Skeletal muscle cell (primary cell): ENCODE measurements at regions not wholly inside any gene's neighbourhood (a gene's known extent, or its start where the extent isn't known, plus 50 kb on each side); places are given as distances from the start of the nearest gene placed in this dataset.

Experiments
- DNase-seq: peaks from one replicate; pipeline ENCODE4 v3.0.0-alpha.2; 2010; ENCODE audit warnings: low read depth
- H3K4me3 ChIP-seq: 2 replicates; pipeline ENCODE4 v1.5.1; 2011; ENCODE audit warnings: low read depth, mild to moderate bottlenecking, control low read depth, low read length, moderate library complexity

DNA sequence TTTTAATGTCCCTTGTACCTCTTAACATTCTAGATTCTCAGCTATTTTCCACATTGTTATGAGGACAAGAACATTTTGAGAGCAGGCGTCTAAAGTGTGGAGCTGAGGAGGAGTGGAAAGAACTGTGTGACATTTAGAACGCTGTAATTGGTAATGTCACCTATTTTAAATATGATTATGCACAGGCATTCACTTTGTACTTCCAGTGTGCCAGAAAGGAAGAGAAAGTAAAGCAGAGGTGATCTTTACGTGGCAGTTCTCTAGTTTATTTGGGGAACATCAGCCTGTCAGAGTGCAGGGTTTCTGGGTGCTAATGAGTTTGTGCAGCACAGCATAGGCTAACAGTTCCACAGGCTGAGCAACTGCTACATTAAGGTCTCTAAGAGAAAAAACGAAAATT lies 498.4 kb upstream of the POM121L12 start:
- H3K4me3 ChIP-seq, result no peak overlapping the region
- DNase-seq, result no peak

DNA sequence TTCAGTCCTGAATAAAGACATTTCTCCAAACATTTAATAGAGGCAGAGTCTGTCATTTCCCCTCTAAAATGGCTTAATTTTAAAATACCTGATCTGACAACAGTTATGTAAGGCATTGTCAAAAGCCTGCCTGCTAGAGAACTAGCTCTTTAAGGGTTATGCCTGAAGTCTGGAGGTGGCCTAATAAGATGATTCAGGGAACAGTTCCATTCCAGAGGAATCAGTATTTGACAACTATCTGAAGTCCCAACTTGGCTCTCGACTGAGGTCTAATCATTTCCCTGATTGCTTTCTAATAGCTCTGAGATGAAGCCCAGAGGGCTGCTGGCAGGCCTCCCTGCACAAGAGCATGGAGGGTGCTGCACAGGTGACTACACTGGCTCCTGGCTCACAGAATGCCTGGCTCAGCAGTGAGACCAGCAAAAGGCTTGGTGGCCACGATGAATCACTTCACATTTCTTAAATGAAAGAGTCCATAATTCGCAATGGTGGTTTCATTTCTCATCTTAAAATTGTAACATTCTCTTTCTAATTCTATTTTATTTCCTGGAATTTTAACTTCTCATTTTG lies 509.6 kb upstream of the POM121L12 start:
- no peak for DNase-seq
- H3K4me3 ChIP-seq, result no peak overlapping the region

DNA sequence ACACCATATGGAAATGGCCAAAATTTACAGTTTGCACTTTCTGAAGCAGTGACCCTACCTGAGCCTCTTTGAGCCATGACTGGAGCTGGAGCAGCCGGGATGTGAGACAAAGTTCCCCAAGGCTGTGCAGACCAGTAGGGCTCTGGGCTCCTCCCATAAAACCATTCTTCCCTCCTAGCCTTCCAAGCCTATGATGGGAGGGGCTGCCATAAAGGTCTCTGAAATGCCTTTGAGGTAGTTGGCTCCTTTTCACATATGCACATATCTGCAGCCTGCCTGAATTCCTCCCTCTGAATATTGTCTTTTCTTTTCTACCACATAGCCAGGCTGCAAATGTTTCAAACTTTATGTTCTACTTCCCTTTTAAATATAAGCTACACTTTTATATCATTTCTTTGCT lies 516.6 kb upstream of the POM121L12 start:
- no peak overlapping the region for H3K4me3 ChIP-seq
- DNase-seq, result no peak

DNA sequence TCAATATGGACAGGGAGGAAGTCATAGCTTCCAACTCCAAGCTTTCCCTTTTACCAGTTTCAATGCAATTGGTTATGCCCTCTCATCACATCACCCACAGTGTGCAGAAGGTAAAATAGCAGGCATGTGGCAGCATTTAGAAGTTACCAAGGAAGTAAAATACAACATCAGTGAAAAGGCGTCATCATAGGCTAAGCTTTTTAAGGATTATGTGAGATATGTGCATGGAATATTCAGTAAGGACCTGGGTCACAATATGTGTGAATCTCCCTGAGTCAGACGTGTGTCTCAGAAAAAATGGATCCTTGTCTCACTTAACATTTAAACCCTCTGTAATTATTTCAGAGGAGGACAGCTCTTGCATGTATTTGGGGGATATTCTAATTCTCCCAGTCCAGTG lies 522.8 kb upstream of the POM121L12 start:
- DNase-seq, result no peak

DNA sequence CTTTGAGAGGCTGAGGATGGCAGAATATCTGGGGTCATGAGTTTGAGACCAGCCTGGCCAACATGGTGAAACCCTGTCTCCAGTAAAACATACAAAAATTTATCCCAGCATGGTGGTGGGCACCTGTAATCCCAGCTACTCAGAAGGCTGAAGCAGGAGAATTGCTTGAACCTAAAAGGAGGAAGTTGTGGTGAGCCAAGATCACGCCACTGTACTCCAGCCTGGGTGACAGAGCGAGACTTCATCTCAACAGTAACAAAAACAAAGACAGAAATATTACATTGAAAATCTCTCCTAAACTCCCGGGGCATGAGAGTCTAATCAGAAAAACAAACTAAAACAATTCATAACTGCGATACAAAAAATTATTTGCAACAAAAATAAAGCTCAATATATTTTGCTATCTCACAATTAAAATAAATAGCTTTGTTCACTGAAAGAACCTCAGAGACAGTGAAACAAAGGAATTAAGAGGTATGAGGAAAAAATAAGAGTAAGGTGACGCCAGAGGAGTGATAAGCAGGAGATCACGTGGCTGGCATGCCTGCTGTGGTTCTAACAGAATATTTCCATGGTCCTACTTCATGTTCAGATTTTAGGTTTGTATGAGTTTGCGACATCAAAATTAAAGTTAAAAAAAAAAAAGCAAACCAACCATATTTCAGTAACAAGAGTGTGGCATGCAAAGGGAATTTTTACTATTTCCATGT lies 527.7 kb upstream of the POM121L12 start:
- DNase-seq, result no peak
- no peak overlapping the region for H3K4me3 ChIP-seq

More for the DNA sequence above, 522.8 kb upstream of the POM121L12 start:
- H3K4me3 ChIP-seq, result no peak overlapping the region

DNA sequence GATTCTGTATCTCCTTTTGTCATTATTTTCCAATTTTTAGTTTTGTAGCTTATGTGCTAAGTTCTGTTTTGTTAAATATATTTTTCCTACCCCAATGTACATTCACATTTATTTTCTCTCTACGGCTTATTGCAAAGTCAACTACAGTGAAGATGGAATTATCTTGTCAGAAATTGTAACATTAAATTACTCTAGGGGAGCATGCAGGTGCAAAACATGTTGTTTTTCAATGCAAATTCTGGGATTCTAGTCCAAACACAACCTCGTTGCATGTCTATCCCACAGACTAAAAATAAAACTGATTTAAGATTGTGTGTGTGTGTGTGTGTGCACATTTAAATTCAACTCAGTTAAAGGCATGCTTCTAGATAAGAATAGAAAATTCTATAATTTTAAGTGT lies 529.1 kb upstream of the POM121L12 start:
- H3K4me3 ChIP-seq, result no peak overlapping the region
- DNase-seq, result no peak

- H3K4me3 ChIP-seq, result no peak overlapping the region
Measured at GRCh38 chr7:52504561-52504960, 530.9 kb upstream of the POM121L12 start.

DNA sequence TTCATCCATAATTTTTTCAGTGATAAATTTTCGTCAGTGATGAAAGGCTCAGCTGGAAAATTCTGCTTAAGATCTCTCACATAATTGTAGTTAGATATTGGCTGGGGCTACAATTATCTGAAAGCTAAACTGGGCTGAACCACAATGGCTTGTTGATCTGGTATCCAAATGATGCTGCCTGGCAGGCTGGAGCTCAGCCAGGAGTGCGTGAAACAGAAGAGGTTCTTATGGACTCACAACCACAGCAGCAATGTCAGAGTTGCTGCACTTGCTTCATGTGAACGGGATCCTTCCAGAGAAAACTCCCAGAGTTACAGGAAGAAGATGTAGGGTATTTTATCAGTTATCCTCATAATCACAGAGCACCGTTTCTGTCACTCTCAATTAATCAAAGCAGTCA lies 533.2 kb upstream of the POM121L12 start:
- no peak for DNase-seq
- H3K4me3 ChIP-seq, result no peak overlapping the region

More at GRCh38 chr7:52504561-52504960, 530.9 kb upstream of the POM121L12 start:
- DNase-seq, result no peak

- DNase-seq, result no peak
- no peak overlapping the region for H3K4me3 ChIP-seq
Measured at GRCh38 chr7:52501696-52502095, 533.7 kb upstream of the POM121L12 start.

GRCh38 chr7:52500841-52501240 lies 534.6 kb upstream of the POM121L12 start:
- DNase-seq, result no peak

GRCh38 chr7:52498366-52498765 lies 537.1 kb upstream of the POM121L12 start:
- no peak for DNase-seq
- H3K4me3 ChIP-seq, result no peak overlapping the region

More at GRCh38 chr7:52500841-52501240, 534.6 kb upstream of the POM121L12 start:
- H3K4me3 ChIP-seq, result no peak overlapping the region

- no peak for DNase-seq
- no peak overlapping the region for H3K4me3 ChIP-seq
Measured at GRCh38 chr7:52486267-52486666, 549.2 kb upstream of the POM121L12 start.

GRCh38 chr7:52482076-52482475 lies 553.4 kb upstream of the POM121L12 start:
- DNase-seq, result no peak
- no peak overlapping the region for H3K4me3 ChIP-seq

DNA sequence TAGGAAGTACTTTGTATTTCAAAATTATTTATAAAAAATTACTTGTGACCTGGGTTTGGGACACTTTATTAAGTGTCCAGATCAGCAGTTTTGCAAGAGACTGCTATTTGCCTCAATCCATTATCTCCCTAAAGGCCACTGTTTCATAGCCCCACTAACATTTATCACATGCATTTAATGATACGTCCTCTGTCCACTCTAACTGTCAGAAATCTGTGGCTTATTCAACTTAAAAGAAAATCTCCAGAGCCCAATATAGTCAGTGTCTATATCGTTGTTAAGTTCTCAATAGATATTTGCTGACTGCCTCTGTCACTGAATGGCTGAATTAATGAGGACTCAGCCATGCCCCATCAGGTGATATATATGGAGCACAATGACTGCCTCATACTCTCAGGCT lies 553.9 kb upstream of the POM121L12 start:
- no peak for DNase-seq
- H3K4me3 ChIP-seq, result no peak overlapping the region

DNA sequence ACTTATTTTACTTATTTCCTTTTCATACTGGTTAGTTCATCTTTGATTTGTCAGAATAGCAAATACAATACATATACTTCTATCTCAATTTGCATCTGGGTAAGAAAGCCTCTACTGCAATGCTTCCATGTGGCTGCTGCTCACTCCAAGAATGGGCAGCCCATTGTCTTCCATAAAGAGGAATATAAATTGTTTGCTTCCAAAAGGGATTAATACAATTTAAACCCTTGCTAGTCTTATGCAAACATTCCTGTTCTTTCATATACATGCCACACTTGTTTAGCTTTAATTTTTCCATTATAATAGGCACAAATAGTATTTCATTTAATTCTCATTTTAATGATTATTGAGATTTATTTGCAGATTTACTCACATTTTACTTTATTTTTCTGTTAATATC lies 555.4 kb upstream of the POM121L12 start:
- H3K4me3 ChIP-seq, result no peak overlapping the region
- DNase-seq, result no peak

GRCh38 chr7:52475001-52475582 lies 560.3 kb upstream of the POM121L12 start:
- DNase-seq, result no peak
- H3K4me3 ChIP-seq, result no peak overlapping the region

GRCh38 chr7:52473756-52474155 lies 561.7 kb upstream of the POM121L12 start:
- no peak for DNase-seq

DNA sequence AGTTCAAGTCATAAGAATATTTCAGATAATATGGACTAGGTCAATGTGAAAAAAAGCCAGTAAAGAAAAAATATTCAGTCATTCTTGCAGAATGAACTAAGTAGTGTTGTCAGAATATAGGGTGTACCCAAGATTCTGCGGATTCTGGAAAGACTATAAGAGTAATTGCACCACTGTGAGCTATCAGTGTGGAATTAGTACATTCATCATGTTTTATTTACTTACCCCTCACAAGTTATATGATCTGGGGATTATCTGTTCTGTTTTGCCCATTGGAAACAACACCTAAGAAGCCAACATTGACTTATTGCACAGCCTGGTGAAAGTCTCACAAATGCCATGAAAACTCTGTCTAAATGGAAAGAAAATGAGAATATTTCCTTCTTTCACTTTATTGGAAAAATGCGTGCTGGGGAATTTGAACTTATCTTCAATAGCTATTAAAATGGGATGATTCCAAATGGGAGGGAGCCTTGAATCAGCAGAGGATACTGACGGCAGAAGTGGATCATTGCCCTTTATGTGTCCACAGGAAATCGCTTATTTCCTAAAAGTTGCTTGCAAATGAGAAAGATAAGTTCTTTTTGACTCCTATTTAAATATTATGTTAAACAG lies 563.3 kb upstream of the POM121L12 start:
- DNase-seq, result no peak
- H3K4me3 ChIP-seq, result no peak overlapping the region

More at GRCh38 chr7:52473756-52474155, 561.7 kb upstream of the POM121L12 start:
- no peak overlapping the region for H3K4me3 ChIP-seq

DNA sequence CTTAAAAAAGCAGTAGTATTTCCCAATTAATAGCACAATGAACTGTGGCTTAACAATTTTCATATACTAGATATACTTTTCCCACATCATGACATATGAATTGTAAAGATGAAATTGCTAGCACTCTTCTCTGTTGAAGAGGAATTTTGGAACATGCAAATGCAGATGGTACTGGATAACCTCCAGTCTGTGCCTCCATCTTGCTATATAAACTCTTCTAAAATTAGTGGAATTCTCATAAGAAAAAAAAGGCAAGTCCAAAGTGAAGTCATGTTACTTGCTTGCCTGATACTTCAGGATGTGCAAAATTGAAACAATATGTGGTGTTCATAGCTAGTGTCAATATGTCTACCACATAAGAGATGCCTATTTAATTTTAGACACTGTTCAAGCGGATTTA lies 570.2 kb upstream of the POM121L12 start:
- H3K4me3 ChIP-seq, result no peak overlapping the region
- DNase-seq, result no peak

GRCh38 chr7:52463341-52463740 lies 572.1 kb upstream of the POM121L12 start:
- H3K4me3 ChIP-seq, result no peak overlapping the region
- DNase-seq, result no peak

- H3K4me3 ChIP-seq, result no peak overlapping the region
- DNase-seq, result no peak
Measured at GRCh38 chr7:52462474-52462873, 573.0 kb upstream of the POM121L12 start.
